GM19351 (cell line): ENCODE measurements at regions not wholly inside any gene's neighbourhood (a gene's known extent, or its start where the extent isn't known, plus 50 kb on each side); places are given as distances from the start of the nearest gene placed in this dataset.

Experiments used
- ATAC-seq: cut with Tn5 transposase; IDR thresholded peaks from one replicate; pipeline ENCODE4 v1.9.1; 2021; ENCODE audit warnings: mild to moderate bottlenecking, moderate library complexity; ENCODE audit not compliant: unreplicated experiment

DNA sequence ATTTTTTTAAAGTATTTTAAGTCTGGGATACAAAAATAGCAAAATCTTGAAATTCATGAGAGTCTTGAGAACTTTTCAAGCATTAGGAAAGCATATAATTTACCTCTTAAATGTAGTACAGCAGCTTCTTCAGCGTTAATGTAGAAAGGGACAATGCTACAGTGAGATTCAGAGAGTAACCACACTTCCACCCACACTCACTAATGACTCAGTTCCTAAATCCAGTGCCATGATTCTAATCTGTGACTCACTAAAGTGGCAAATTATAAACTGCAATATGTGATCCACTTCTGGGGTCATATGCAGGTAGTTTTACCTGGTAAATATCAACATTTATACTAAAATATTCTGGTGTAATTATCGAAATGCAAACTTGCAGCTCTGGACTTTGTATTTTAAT lies 434.5 kb upstream of the TUSC1 start:
- ATAC-seq: no peak

DNA sequence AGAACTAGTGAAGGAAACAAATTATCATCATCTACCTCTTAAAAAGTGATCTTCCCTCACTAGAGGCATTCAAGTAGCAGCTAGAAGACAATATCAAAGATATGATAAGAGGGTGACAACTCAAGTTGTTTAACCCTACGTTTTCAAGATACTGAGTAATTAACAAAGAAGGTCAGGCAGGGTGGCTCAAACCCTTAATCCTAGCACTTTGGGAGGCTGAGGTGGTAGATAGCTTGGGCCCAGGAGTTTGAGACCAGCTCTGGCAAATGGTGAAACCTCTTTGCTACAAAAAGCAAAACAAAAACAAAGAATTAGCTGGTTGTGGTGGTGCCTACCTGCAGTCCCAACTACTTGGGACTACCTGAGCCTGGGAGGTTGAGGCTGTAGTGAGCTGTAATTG lies 408.2 kb upstream of the TUSC1 start:
- ATAC-seq: no peak

DNA sequence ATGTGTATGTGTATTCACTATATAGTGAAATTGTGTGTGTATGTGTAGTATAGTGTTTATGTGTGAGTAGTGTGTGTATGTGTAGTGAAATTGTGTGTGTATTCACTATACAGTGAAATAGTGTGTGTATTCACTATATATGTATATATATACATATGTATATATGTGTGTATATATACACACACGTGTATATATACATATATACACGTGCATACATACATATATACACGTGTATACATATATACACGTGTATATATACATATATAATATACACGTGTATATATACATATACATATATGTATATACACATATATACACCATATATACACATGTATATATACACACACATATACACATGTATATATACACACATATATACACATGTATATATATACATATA lies 403.6 kb upstream of the TUSC1 start:
- ATAC-seq: no peak

DNA sequence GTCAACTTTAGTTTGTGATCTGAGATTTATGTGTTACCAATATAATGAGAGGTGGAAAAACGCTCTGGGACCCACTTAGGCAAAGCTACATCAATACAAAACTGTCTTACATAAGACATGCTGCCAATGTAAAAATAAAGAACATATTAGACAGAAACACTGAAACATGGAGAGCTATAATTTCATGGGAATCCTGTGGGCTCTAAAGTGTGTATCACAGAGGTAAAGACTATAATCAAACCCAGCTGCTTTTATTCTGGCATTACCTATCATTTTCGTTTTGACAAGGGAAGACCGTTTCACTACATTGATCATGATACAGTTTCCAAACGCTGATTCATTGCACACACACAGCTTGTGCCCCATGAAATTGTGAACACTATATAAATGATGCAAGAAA lies 400.5 kb upstream of the TUSC1 start:
- ATAC-seq: no peak

DNA sequence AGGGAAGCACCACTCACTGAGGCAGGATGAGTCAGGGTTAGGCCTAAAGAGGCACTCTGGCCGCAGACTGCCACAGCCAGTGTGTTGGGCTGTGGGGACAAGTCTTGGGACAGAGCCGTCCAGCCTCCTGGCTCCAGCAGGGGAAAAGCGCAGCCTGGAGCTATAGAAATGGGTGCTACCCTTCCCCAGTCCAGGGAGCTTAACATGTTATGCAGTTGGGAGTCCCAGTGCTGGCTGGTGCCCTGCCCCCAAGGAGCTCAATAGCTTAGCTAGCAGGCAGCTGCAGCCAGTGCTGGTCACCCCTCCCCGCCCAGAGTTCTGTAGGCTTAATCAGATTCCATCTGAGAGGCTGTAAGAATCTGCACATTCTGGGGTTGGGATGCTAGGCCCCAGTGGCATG lies 399.6 kb upstream of the TUSC1 start:
- ATAC-seq: no peak

DNA sequence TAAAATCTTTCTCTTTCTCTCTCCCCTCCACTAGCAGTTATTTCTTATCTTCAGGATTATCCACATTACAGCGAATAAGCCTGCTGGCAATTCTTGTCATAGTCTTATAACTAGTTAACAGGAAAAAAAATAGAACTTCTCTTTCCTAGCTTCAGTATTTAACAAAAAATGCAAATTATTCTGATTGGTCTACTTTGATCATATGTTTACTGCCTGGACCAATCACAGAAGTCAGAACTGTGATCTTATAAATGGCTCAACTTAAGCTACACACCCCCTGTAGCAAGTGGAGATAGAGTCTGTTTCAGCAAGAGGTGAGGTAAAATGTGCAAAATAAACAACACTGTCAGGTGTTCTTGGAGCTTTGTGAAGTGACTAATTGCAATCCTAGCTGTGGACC lies 389.4 kb upstream of the TUSC1 start:
- ATAC-seq: no peak

DNA sequence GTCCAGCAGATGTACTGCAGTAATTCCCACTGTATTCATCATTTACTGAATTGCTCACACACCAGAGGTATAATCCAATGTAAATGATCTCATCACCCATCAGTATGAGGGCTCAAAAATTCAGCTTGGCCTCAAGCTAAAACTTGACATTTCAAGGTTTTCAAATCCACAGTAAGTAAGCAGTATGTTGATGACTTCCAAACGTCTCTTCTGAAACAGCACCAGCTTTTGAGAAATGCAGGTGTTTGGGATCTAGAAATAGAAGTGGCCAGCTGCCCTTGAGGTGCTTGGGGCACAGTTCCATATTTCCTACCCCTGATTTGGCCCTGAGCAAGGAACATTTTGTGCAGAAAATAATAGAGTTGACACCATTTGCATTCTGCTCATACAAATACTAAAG lies 388.0 kb upstream of the TUSC1 start:
- ATAC-seq: no peak

DNA sequence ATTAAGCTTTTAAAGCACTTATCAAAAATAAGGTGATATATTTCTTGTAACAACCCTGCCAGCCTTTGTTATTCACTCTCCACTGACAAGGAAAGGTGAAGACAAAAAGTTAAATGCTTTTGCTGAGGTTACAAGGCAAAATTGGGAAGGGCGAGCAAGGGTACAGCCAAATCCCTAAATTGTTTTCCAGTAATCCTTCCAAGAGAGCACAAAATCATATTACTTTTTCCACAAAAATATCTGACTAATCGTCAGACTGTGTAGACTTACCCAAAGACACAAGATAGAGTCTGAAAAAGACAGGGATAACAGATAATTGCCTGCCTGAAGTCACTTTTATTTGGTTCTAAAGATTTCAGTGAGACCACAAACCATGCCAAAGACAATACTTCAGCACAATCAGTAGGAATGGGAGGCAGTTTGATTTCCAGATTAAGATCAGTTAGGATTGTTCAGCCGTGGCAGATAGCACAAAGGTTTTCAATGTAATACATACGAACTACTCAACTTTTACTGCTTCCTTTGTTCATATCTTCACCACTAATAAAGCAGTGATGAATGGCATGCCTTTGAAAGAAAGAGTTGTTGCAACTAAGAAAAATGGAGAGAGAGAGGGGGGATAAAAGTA lies 383.8 kb upstream of the TUSC1 start:
- no peak for ATAC-seq

DNA sequence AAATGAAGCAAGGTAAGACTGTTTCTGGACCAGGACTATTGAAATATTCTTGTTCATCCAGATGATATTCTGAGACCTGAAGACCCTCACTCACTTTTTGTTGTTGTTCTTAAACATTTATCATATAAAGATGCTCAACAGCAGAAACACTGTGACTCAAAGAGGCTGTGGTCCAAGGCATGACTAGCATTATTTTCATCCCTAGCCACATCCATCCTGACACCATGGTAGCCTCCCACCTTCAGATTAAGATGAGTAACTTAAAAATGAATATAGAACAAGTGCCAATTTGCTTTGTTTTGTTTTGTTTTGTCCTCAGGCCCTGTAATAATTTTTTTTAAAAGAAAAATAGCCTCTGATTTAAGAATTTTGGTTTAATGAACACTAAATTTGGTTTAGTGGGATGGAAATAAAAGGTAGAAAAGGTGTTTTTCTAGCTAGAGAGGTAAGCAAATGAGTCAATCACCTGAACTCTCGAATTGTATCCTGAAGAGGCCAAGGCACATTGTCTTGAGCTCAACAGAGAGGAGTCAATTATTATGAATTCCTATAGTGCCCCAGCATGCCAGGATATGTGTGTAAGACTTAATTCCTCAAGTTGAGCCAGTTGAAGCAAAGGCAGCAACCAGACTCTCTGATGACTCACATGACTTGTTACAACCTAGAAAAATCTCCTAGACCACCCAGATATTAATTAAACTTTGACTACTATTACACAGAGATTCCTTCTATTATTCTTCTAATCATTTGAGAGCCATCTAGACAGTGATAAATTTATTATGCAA lies 380.1 kb upstream of the TUSC1 start:
- no peak for ATAC-seq

DNA sequence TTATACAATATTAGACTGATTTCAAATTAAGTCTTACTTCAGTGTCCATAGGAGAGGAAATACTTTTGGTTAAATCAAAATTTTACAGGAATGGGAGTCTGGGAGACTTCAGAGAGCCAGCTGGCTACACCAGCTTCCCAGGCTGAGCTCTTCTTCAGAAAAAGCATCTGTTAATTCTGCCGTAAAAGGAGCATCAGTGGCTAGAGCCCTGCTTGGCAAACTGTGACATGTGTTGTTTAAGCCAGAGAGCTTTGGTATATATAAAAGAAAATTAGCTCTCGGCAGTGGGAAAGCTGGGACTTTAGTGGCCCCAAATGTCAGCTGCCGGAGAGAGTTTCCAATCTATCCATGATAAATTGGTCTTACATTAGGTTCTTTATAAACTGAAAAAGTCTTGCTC lies 378.8 kb upstream of the TUSC1 start:
- ATAC-seq: no peak

DNA sequence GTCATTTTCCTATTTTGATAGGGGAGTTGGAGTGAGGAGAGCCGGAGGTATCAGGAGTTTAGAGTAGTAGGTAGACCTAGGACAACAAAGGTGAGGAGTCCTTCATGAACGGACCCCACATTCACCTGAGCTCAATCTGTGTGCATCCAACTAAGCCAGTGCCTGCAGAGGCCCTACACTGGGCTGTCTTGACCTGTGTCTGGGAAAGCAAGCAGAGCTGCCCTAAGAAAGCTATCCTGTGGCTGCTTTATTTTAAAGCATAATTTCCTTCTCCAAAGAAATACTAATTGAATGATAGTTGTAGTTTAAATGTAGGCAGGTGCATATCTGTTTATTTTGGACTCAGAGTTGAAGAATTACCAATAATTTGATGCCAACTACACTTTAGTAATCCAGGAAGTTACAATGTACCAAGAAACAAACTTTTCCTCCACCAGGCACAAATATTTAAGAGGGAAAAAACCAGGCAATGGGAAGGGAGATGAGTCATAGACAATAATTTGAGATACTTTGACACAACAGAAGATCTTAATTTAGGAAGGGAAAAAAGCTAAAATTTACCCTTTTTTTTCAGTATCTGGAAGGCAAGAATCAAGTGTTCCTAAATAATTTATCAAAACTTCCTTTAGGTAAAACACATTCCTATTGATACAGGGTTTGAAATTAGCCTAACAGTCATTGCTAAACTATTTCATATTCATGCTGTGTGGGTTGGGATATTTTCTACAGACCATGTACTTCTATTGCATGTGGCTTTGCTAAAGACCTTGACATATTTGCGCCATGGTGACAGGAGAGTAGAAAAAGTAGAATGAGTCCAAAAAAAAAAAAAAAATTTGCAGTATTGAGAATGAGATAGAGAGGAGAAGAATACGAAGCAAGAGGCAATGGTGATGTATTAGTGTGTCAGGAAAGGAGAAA lies 376.6 kb upstream of the TUSC1 start:
- ATAC-seq: no peak

DNA sequence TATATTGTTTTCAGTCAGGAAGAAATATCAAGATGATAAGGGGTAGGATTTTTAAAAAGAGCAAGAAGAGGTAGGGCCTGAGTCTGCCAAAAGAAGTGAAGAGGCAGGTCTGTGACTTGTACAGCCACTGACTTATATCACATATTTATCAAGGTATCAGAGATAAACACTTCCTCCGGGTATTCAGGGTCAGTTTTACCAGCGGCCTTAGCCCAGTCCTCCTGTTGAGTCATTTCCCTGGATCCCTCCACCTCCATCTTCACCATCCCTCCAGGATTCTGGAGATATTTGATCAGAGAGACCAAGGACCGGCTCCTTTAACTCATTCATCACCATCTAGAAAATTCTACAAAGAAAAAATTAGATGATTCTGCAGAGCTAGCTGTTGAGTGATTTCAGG lies 375.7 kb upstream of the TUSC1 start:
- no peak for ATAC-seq

DNA sequence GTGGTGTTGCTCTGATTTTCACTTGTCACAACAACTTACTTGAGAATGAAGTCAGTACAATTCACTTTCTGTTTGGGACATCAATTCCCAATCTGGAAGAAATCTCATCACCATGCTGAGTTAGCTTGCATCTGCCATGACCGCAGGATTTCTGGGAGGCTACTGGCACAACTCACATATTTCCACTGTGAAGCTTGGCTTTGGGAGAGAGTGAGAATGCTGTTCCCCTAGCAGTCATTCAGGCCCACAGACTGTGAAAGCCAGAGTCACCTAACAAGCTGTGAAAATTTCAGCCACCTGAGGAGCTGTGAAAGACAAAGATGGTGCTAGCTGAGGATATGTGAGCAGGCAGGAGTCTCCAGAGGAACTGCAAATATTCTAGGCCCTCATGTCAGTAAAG lies 365.2 kb upstream of the TUSC1 start:
- ATAC-seq: no peak

DNA sequence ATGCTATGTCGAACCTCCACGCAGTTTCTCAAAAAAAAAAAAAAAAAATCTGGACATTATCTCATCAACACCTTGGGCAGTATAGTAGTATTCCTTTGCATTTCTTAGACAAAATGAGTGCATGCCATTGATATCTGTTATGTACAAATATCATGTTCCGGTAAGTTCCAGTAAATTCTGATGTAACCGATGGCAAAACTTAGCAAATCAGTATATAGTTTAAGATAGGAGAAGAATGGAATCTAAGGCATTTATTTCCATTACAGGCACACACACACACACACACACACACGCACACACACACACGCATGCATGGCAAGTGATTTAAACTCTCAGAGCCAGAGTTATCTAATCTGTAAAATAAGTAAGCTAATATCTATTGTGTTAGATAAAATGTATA lies 356.5 kb upstream of the TUSC1 start:
- no peak for ATAC-seq

DNA sequence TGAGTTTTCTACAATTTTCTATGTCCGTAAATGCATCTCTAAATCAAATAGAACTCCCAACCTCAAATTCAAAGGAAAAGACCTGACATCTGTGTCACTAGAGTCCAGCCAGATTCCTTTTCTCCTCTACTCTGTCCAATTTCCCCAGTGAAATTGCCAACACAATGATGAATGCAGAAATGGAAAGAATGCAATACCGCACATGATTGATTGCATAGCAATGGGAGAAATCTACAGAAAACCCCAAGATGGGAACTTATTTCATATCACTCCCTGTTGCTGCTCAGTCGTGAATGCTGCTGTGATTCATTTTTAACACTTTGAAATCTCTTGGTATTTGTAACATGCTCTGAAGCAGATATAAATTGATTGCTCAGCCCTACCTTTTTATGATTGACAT lies 355.1 kb upstream of the TUSC1 start:
- ATAC-seq: no peak

DNA sequence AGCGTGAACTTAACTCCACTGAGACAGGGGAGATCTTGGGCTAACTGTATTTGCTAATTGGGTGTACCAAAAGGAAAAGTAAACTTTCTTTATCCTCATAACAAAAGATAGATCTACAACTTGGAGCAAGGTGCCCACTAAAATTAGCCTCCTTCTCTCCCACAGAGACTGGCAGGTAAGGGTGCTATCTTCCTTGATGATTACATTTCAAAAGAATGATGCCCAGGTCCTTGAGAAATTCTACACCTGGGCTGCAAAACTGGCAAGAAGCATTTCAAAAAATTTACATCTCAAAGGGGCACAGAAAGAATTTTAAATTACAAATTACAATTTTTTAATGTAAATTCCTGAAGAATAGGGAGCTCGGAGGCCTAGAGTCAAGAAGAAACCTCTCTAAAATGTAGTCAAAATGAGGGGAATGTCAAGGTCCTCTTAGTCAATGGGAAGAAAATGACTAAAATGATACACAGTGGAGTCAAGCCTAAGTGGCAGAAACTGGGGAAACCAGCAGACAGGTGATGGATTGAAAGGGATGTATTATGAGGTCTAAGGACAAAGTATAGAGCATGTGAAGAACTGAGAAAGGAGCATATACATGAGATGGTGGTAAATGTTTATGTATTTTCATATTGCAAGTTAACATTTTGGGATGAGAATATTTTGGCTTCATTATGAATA lies 348.3 kb upstream of the TUSC1 start:
- ATAC-seq: no peak

DNA sequence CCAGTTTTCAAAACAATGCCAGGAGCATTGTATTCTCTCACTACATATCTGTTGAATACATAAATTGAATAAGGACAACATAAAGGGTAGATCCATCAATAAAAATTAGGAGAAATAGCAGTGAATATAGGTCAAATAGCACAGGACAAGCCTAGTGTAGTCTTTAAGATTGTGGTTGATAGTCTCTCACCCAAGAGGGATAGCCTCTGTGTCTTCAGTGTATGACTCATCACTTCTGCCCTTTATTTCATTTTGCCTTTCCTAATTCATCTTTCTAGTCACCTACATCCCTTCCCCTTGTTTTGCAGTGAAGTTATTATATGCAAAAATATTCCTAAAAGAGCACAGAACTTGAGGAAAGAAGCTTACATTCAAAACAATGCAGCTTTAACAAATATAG lies 335.0 kb upstream of the TUSC1 start:
- no peak for ATAC-seq

DNA sequence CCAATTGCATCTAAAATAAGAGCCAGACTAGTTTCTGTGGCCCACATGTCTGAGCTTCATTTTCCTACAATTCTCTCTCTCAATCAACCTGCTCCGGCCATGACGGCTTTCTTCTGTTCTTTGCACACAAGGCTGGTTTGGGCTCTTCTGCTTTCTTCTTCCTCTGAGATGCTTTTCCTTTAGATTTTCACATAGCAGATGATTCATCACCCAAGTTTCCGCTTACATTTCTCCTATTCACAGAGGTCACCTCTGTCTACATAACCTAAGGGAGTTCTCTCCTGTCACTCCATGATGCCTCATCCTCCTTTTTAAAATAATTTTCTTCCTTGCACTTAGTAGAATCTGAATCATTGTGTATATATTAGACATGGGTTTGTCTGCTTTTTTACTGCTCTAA lies 334.6 kb upstream of the TUSC1 start:
- no peak for ATAC-seq

DNA sequence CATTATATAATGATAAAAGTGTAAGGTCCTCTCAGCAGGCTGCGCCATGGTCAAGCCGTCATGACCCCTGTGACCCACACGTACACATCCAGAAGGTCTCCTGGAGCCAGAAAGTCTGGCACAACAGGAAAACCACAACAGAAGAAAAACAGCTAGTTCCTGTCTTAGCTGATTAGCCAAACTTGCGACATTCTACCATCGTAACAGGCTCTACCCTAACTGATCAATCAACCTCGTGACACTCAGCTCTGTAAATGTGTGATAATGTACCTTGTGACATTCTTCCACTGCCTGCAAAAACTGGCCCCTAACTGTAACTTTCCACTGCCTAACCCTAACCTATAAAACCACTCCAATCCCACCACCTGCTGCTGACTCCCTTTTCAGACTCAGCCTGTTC lies 316.4 kb upstream of the TUSC1 start:
- ATAC-seq: no peak

DNA sequence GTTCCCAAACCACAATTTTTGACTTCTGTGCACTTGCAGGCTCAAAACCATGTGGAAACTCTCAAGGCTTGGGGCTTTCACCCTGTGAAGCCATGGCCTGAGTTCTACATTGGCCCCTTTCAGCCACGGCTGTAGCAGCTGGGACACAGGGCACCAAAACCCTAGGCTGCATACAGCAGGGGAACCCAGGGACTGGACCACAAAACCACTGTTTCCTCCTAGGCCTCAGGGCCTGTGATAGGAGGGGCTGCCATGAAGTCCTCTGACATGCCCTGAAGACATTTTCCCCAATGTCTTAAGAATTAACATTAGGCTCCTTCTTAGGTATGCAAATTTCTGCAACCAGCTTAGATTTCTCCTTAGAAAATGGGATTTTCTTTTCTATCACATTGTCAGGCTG lies 312.1 kb upstream of the TUSC1 start:
- no peak for ATAC-seq

DNA sequence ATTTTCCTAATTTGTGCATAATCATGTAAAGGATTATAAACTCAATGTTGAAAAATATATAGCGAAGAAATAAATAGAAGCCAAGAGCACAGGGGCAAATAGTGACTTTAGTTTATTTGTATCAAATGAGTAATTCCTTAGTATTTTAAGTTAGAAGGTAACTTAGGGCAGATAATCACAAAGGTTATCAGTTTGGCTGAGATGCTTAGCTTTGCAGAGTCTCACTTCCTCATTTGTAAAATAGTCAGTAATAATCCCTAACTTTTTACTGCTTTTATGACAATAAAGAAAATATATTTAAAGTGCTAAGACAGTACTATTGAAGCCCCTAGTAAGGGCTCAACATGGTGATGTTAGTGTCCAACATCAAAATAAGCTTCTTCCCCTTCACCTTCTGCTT lies 297.4 kb upstream of the TUSC1 start:
- ATAC-seq: no peak
